GM18499 (cell line): ENCODE measurements at regions not wholly inside any gene's neighbourhood (a gene's known extent, or its start where the extent isn't known, plus 50 kb on each side); places are given as distances from the start of the nearest gene placed in this dataset.
"Not testable (repeated sequence)": the region's sequence is repeated elsewhere in the genome, so short reads cannot be mapped to it uniquely, and the experiment has no call there.

Source experiments
- ATAC-seq: cut with Tn5 transposase; IDR thresholded peaks from one replicate; pipeline ENCODE4 v1.9.1; 2021; ENCODE audit warnings: moderate number of reproducible peaks; ENCODE audit not compliant: insufficient read depth, unreplicated experiment

DNA sequence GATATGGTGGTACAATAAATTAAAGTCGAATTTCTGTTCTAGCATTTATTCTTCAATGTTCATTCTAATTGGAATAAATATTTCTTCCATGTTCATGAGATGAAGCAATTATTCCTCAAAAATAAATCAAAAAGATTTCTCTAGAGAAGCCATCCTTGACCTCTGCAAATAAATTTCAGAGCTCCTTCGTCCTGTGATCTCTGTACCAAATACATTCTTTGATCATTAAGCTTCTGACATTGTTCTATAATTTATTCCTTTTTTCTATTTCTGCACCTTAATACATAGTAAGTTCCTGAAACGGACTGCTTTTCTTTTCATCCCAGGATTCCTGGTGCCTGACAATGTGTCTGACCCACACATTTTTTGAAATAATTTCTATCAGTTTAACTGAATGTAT, 1039.3 kb upstream of the TYRP1 start:
- no peak for ATAC-seq

DNA sequence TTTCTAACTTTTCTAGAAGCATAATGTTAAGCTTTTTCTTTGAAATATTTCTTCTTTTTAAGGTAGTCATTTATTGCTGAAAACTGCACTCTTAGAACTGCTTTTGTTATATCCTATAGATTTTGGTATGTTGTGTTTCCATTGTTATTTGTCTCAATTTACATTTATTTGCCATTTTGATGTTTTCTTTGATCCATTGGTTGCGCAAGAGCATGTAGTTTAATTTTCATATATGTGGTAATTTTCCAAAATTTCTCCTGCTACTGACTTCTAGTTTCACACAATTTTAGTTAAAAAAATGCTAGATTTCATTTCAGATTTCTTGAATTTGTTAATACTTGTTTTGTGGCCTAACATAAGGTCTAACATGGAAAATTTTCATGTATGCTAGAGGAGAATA, 1029.3 kb upstream of the TYRP1 start:
- ATAC-seq, result no peak

GRCh38 chr9:11676821-11677220, 1016.4 kb upstream of the TYRP1 start:
- ATAC-seq, result no peak

DNA sequence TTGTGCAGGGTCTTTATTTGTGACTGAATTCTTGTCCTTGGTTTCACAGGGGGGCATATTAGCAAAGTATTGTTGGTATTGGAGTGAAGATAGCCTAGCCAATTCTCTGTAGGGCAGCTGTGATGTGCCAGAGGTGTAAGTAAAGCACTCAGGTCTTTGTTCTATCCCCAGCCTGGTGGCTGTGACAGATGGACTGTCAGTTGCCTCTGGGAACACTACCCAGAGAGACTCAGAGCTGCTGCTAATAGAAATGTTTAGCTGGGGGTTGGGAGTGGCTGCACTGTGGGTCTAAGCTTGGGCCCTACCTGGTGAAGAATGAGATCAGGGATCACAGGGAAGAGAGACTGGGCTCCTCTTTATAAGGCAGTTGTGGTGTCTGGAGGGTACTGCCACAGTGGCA, 1006.5 kb upstream of the TYRP1 start:
- no peak for ATAC-seq

DNA sequence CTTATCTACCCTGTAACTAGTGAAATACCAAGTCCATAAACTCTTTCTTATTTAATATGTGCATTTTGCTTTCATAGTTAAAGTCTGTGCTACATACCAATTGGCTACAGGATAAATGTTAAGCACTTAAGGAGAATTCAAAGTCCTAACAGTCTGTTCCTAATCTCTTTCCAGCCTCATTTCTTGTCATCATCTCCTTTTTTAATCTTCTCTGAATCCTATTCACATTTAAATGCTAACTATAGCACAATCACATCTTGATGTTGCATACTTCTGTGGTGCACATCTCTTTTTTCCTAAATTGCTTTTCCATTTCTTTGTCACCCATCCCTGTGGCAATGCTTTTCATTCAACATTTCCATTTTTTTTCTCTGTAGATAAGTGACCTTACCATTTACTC, 996.1 kb upstream of the TYRP1 start:
- no peak for ATAC-seq

- ATAC-seq, result no peak
Measured at GRCh38 chr9:11701706-11702105, 991.5 kb upstream of the TYRP1 start.

DNA sequence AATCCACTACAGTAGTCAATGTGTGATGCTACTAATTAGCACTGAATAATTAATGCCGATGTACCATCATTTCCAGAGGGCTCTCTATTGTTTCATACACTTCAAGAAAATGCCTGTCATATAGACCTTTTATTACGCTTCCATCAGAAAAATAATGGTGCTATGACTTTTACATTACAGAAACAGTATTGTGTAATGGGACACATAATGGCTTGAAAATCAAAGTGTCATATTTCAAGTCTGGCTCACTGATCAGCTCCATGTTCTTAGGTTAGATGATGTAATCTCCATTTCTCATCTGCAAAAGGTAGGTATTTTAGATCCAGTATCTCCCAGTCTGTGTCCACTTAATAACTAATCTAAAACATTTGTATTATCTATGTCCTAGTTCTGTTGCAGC, 990.6 kb upstream of the TYRP1 start:
- no peak for ATAC-seq

DNA sequence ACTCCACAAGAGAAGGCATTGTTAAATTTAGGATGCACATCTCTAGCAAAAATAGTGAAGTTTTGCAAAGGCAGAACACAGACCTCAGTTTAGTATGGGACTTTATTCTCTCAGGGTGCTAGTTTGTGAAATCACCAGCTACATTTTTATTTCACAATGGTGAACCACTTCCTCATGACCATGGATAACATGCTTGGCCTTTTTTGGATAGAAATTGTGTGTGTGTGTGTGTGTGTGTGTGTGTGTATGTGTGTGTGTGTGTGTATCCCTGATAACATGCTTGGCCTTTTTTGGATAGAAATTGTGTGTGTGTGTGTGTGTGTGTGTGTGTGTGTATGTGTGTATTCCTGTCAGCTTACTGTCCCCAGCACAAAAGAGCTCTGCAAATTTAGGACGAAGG, 989.0 kb upstream of the TYRP1 start:
- not testable (repeated sequence) for ATAC-seq

DNA sequence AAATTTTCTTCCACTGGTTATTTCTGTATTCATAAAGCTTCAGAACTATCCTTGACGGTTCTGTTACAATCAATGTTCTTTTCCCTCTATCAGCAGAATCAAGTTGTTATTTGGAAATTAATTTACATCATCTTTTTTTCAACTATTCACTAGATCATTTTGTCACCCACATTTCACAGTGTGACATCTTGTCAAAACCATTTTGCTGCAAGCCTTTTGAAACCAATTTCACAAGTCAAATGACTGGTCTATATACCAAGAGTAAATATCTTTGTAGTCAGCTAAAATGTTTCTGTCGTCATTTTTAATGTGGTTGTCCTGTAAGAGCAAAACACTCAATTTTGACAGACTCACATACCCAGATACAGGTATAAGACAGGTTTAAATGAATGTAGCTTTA, 984.3 kb upstream of the TYRP1 start:
- ATAC-seq, result no peak

DNA sequence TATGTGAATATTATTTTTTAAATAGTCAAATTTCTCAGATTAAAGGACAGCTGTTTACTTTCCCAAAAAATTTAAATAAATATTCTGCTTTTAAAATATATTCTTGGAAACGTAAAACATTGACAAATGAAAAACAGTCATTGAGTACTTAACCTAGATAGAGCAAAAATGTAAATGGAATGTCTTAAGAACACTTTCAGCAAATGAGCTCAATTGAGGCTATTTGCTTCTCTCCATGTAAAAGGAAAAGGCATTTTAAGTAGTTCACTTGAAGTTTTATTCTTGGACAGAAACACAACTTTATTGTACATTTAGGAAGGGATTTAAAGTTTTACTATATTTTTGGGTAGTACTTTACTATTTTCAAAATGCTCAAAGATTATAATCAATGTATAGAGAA, 983.6 kb upstream of the TYRP1 start:
- ATAC-seq, result no peak

DNA sequence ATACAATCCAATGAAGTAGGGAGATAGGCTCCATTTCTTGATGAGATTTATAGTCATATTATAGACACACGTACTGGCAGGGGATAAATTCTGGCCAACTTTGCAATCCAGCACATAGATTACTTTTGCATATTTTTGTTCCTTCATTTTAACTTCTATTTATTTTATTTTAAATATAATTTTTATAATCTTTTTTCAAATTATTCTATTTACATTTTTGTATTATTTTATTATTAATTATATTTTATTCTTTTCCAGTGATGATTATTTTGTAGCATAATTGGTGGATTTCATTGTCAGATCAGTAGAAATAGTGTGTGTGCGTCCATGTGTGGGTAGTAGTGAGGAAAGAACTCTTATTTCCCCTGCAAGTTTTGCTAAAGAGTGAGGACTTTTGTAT, 980.1 kb upstream of the TYRP1 start:
- no peak for ATAC-seq

- ATAC-seq, result no peak
Measured at GRCh38 chr9:11722957-11723356, 970.2 kb upstream of the TYRP1 start.

DNA sequence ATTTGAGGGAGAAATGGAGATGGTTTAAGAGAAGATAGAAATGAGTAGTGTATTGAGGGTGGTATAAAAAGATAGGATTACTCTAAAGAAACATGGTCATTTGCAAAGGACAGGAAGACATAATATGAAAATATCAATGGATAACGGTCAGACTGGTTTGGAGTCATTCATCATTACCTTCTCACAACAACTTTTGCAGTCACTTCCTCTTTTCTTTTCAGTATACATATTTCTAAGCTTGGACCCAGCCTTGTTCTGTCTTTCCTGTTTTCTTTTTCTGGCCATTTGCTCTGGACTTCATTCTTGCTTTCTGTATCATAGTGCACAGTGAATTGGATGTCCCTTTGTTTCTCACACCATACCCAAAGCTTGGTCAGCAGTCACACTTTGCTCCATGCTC, 966.5 kb upstream of the TYRP1 start:
- no peak for ATAC-seq

- no peak for ATAC-seq
Measured at GRCh38 chr9:11735391-11735790, 957.8 kb upstream of the TYRP1 start.

- ATAC-seq, result no peak
Measured at GRCh38 chr9:11742471-11742870, 950.7 kb upstream of the TYRP1 start.

GRCh38 chr9:11743356-11743755, 949.8 kb upstream of the TYRP1 start:
- ATAC-seq, result no peak

DNA sequence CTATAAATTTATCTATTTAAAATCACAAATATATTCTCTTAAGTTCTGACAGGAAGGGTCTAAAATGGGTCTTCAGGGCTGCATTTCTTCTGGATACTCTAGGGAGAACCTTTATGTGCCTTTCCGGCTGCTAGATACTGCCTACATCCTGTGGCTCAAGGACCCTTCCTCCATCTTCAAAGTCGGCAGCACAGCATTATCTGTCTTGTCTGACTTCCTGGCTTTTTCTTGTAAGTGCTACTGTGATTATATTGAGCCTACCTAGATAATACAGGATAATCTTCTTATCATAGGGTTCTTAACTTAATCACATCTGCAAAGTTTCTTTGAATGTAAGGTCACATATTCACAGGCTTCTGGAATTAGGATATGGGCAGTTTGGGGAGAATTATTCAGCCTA, 943.8 kb upstream of the TYRP1 start:
- ATAC-seq, result no peak

GRCh38 chr9:11755951-11756350, 937.2 kb upstream of the TYRP1 start:
- ATAC-seq, result no peak

DNA sequence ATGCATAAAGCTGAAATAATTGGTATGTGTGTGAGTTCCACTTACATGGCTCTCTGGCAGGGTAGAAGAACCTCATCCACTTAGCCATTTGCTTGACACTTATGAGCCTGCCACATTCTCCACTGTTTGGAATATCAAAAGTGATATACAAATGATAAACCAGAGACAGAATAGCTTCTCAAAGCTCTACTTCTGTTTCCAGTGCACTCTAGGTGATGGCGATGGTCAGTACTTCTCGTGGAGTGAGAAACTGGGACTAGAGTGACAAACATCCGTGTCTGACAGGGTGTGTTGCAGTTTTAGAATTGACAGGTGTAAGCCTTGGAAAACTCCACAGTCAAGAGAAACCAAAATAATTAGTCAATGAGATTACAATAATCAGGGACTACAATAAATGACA, 935.8 kb upstream of the TYRP1 start:
- ATAC-seq, result no peak

- no peak for ATAC-seq
Measured at GRCh38 chr9:11758016-11758415, 935.2 kb upstream of the TYRP1 start.

GRCh38 chr9:11779971-11780370, 913.2 kb upstream of the TYRP1 start:
- ATAC-seq, result no peak

- no peak for ATAC-seq
Measured at GRCh38 chr9:11792870-11793269, 900.3 kb upstream of the TYRP1 start.

DNA sequence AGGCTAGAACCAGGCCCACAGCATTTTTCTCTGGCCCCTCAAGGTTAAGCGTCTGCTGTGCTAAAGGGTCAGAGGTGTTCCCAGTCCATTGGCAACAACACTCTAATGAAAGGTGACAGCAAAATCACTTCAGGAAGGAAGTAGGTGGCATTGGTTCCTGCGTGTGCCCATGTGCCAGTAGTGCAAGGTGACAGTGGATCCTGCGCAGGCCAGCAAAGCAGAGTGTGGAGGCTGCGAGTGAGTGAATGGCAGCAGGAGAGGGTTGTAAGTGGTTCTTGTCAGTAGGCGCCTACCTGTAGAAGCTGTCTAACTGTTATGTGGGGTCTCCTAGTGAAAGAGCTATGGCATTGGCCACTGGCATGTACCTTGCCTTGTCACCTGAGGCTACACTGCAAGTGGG, 898.2 kb upstream of the TYRP1 start:
- ATAC-seq, result no peak
